Spinal cord (tissue), 9 donors: ENCODE measurements at regions not wholly inside any gene's neighbourhood (a gene's known extent, or its start where the extent isn't known, plus 50 kb on each side); places are given as distances from the start of the nearest gene placed in this dataset.

Source experiments
- DNase-seq, 6 donors: peaks; one replicate each; pipeline versions ENCODE4 v3.0.0 to v3.0.0-alpha.2; 2013 to 2015; ENCODE audit warnings: low spot score in 6 of 6, low read depth in 4 of 6
- H3K27ac ChIP-seq: one replicate; pipeline ENCODE4 v1.5.1; 2013; ENCODE audit warnings: low read depth, low read length, control low read depth
- H3K27me3 ChIP-seq: one replicate; pipeline ENCODE4 v1.6.1; 2013; ENCODE audit warnings: low read length; ENCODE audit not compliant: control insufficient read depth, insufficient read depth
- H3K36me3 ChIP-seq: one replicate; pipeline ENCODE4 v1.6.1; 2013; ENCODE audit warnings: low read length; ENCODE audit not compliant: control insufficient read depth, insufficient read depth
- H3K4me1 ChIP-seq: one replicate; pipeline ENCODE4 v1.6.1; 2013; ENCODE audit warnings: low read length; ENCODE audit not compliant: control insufficient read depth, insufficient read depth
- H3K4me3 ChIP-seq: one replicate; pipeline ENCODE4 v1.5.1; 2013; ENCODE audit warnings: low read depth, low read length, control low read depth
- H3K9me3 ChIP-seq: one replicate; pipeline ENCODE4 v1.6.1; 2013; ENCODE audit warnings: low read length; ENCODE audit not compliant: control insufficient read depth, insufficient read depth
- WGBS: methylation state at CpG from one replicate; pipeline ENCODE4 v1.1.5; 2013; ENCODE audit warnings: missing lambda C conversion rate; ENCODE audit not compliant: insufficient coverage; 5-methylcytosine and 5-hydroxymethylcytosine counted together
- donor health status: healthy.

- no peaks in the 10 kb centered on the region for H3K9me3 ChIP-seq
- H3K27ac ChIP-seq = no peak overlapping the region
- no peak overlapping the region for H3K4me3 ChIP-seq
- no peaks in the 10 kb centered on the region for H3K4me1 ChIP-seq
- no peaks in the 10 kb centered on the region for H3K27me3 ChIP-seq
- peak in 1 of 6 donors; percentile 51 for DNase-seq
- no peaks in the 10 kb centered on the region for H3K36me3 ChIP-seq
Observed at GRCh38 chr6:99790679-99791078, 184.0 kb downstream of the PRDM13 start.

DNA sequence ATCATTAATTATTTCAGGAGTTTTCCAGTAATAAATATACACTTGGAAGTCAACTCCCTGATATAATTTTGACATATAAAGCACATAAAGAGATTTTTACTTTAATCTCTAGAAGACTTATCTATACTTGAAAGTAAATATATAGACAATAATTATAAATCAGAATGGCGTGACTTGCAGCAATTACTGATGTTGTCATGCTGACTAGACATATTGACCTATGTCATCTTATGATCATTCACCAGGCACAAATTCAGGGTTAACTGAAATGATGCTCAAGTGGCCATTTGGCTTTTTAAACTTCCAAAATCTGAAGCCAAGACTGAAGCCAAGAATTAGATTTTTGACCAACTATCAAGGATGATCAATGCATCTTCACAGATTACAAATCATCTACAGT lies 192.2 kb downstream of the MCHR2 start:
- Histone ChIP-seq H3K27me3 (no peaks in the 10 kb centered on the region), H3K4me1 (no peaks in the 10 kb centered on the region), H3K27ac (no peak overlapping the region), H3K36me3 (no peaks in the 10 kb centered on the region), H3K9me3 (no peaks in the 10 kb centered on the region), H3K4me3 (no peak overlapping the region)
- DNase-seq = no peak
- no CpG with 5 or more reads among the region's 1 CpG for WGBS

DNA sequence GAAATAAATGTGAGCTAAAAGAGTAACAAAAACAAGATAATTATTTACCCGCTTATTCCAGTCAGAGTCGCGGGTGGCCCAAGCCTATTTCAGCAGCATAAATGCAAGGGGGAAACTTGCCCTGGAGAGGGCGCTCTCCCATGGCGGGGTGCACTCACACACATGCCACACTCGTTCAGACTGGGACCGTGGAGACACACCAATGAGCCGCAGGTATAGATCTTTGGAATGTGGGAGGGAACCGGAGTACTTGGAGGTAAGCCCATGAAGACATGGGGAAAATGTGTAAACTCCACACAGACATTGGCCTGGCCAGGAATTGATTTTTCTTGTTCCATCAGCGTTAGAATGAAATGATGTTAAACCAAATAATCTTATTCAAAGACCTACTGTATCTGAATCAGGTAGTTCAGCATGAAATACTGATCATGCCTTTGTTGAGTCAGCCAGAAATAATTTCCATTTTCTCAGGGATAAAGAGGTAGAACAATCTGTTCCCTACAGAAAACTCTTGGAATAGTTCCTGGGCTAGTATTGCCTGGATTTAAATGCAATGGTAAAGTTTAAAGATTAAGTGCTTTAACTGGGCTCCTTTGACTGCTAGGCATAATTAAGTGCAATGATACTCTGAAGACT lies 191.5 kb downstream of the MCHR2 start:
- DNase-seq = no peak
- Histone ChIP-seq H3K36me3 (no peaks in the 10 kb centered on the region), H3K4me1 (no peaks in the 10 kb centered on the region), H3K27me3 (no peaks in the 10 kb centered on the region), H3K9me3 (no peaks in the 10 kb centered on the region), H3K27ac (no peak overlapping the region), H3K4me3 (no peak overlapping the region)
- WGBS = 67% methylated on average over 3 of the region's 10 CpGs

DNA sequence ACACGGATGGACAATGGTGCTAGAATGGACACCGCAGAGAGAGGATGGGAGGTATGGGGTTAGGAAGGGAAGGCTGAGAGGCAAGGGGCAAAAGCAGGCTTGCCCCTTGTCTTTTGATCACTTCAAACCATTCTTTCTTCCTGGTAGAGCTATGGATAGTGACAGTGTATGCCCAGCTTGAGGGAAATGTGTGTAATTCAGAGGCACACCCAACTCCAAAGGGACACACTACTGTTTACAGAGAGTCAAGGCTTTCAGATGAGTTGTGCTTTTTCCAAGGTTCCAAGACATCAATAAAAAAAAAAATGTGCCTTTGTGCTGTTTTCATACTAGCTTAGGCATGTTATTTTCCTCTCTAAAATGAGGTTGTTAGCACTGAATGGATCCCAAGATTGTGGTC lies 185.0 kb downstream of the MCHR2 start:
- Histone ChIP-seq H3K27ac (no peak overlapping the region), H3K4me1 (no peaks in the 10 kb centered on the region), H3K9me3 (no peaks in the 10 kb centered on the region), H3K27me3 (no peaks in the 10 kb centered on the region), H3K4me3 (no peak overlapping the region), H3K36me3 (no peaks in the 10 kb centered on the region)
- WGBS = 63% methylated on average over 1 of the region's 2 CpGs
- no peak for DNase-seq

GRCh38 chr6:99810295-99810694 lies 183.7 kb downstream of the MCHR2 start:
- no peaks in the 10 kb centered on the region for H3K4me1 ChIP-seq
- no peaks in the 10 kb centered on the region for H3K36me3 ChIP-seq
- no CpG with 5 or more reads among the region's 1 CpG for WGBS
- no peak overlapping the region for H3K27ac ChIP-seq
- no peaks in the 10 kb centered on the region for H3K9me3 ChIP-seq
- no peak for DNase-seq
- no peaks in the 10 kb centered on the region for H3K27me3 ChIP-seq
- H3K4me3 ChIP-seq = no peak overlapping the region

DNA sequence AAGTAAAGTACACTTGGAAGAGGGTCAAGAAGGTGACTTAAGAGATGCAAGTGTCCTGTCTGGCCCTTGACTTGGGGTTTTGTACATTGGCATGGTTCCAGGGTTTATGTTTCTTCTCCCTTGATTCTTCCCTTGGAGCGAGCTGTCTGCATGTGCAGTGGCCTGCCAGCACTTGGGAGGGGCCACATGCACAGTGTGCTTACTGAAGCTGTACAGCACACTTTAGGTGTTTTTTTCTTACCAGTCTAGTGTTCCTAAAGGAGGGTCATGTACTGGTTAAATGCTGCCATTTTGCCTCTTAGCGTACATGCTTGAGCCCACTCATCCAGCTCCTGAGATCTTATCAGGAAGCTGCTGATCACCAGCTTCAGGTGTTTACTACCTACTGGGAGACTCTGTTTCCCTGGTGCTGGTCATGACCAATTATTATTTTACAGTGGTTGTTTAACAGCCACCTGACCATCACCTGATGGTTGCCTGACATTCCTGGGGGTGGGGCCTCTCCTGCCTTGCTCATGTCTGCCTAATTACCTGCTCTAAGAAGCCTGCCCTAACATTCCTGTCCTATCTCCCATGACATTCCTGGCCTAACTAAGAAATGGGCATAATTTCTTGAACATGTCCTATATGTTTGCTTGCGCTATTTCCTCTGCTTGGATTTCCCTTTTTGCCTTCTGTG lies 182.9 kb downstream of the MCHR2 start:
- H3K36me3 ChIP-seq = no peaks in the 10 kb centered on the region
- no peaks in the 10 kb centered on the region for H3K4me1 ChIP-seq
- H3K27ac ChIP-seq = no peak overlapping the region
- H3K27me3 ChIP-seq = no peaks in the 10 kb centered on the region
- DNase-seq = no peak
- H3K4me3 ChIP-seq = no peak overlapping the region
- WGBS = 79% methylated on average over 2 of the region's 3 CpGs
- H3K9me3 ChIP-seq = no peaks in the 10 kb centered on the region

DNA sequence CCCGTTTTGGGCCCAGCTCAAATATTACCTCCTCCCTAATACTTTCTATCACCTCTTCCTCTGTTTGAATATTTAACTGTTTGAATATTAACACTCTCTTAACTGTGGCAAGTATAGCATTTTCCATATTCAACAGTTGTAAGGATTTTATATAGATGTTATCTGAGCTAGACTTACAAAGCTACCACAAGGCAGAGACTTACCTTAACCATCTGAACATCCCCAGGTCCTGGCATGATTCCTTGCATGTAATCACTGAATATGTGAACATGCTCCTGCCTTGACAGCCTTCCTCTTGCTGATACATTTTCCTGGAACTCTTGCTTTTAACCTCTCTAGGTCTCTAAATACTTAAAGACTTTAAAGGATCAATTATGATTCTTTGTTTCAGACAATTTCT lies 182.4 kb downstream of the MCHR2 start:
- H3K27ac ChIP-seq = no peak overlapping the region
- DNase-seq = no peak
- no peaks in the 10 kb centered on the region for H3K27me3 ChIP-seq
- no peaks in the 10 kb centered on the region for H3K36me3 ChIP-seq
- WGBS = no CpG with 5 or more reads among the region's 1 CpG
- H3K4me3 ChIP-seq = no peak overlapping the region
- no peaks in the 10 kb centered on the region for H3K9me3 ChIP-seq
- no peaks in the 10 kb centered on the region for H3K4me1 ChIP-seq

DNA sequence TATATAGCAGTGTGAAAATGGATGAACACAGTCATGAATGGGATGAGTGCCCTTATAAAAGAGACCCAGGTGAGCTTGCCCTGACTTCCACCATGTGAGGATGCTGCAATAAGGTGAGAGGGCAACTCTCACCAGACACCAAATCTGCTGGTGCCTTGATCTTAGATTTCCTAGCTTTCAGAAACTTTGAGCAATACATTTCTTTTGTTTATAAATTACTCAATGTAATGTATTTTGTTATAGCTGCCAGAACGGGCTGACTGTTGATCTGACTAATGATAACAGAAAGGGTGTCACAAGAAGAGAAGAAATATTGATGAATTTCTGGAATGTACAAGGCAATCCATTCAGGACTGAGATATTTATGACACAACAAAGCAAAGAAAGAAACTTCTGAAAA lies 180.5 kb downstream of the MCHR2 start:
- H3K4me1 ChIP-seq = no peaks in the 10 kb centered on the region
- H3K27ac ChIP-seq = no peak overlapping the region
- no peaks in the 10 kb centered on the region for H3K27me3 ChIP-seq
- H3K36me3 ChIP-seq = no peaks in the 10 kb centered on the region
- WGBS = no CpG with 5 or more reads among the region's 1 CpG
- H3K9me3 ChIP-seq = no peaks in the 10 kb centered on the region
- DNase-seq = no peak
- no peak overlapping the region for H3K4me3 ChIP-seq

GRCh38 chr6:99814230-99814928 lies 179.6 kb downstream of the MCHR2 start:
- no peaks in the 10 kb centered on the region for H3K9me3 ChIP-seq
- no peak overlapping the region for H3K4me3 ChIP-seq
- H3K4me1 ChIP-seq = no peaks in the 10 kb centered on the region
- H3K27ac ChIP-seq = no peak overlapping the region
- H3K36me3 ChIP-seq = no peaks in the 10 kb centered on the region
- 73% methylated on average over 2 of the region's 6 CpGs for WGBS
- no peak for DNase-seq
- H3K27me3 ChIP-seq = no peaks in the 10 kb centered on the region

DNA sequence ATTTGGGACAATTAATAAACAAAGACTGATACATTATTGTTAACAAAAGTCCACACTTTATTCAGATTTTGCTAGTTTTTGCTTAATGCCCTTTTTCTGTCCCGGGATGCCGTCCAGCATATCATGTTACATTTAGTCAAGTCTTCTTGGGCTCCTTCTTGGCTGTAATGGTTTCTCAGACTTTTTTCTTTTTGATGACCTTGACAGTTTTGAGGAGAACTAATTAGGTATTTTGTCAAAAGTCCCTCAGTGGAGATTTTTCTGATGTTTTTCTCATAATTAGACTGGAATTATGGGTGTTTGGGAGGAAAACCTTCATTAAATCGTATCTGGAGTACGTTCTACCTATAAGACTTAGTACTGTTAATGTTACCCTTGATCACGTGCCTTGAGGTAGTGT lies 177.2 kb downstream of the MCHR2 start:
- Histone ChIP-seq H3K27me3 (no peaks in the 10 kb centered on the region), H3K4me3 (no peak overlapping the region), H3K9me3 (no peaks in the 10 kb centered on the region), H3K4me1 (no peaks in the 10 kb centered on the region), H3K27ac (no peak overlapping the region), H3K36me3 (no peaks in the 10 kb centered on the region)
- DNase-seq = no peak
- WGBS = 64% methylated on average over 2 of the region's 5 CpGs
